ENCODE measurements at regions not wholly inside any gene's neighbourhood (a gene's known extent, or its start where the extent isn't known, plus 50 kb on each side); places are given as distances from the start of the nearest gene placed in this dataset.

DNA sequence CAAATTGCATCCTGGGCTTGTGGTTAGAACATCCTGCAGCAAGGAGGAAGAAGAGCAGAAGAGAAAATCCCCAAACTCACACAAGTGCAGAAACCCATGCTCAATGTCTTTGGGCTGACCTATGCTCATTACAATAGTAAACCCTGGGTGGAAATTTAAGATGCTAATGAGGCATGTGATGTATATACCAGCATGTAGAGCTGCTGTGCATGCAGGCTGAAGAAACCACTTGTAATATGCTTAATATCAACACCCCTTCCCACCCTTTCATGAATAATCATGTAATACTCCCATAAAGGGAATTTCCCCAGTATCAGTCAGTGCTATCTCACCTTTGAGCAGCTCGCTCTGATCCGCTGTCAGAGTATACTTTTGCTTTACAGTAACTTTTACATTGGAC lies 90.0 kb upstream of the GRIK2 start:
- DNase-seq = no peak

DNA sequence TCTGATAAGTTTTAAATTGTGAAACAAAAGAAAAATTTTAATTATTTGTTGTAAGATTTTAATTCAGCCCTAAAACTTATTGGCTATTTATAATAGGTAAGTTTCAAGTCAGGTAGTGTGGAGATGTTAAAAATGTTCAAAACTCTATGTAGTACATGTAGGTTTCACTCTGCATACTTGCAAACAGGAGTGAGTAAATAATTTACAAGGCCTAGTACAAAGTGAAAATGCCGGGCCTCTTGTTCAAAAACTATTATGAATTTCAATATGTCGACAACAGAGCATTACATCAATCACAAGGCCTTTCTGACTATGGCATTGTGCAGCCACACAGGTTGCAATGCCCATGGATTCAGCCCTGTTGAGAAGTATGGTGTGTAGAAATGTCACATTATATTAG lies 80.9 kb upstream of the GRIK2 start:
- DNase-seq = no peak

DNA sequence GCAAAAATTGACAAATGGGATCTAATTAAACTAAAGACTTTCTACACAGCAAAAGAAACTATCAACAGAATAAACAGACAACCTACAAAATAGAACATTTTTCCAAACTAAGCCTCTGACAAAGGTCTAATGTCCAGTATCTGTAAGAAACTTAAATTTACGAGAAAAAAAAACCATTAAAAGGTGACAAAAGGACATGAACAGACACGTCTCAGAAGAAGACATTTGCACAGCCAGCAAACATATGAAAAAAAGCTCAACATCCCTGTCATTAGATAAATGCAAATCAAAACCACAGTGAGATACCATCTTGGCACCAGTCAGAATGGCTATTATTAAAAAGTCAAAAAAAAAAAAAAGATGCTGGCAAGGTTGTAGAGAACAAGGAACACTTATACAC lies 70.6 kb upstream of the GRIK2 start:
- no peak for DNase-seq

DNA sequence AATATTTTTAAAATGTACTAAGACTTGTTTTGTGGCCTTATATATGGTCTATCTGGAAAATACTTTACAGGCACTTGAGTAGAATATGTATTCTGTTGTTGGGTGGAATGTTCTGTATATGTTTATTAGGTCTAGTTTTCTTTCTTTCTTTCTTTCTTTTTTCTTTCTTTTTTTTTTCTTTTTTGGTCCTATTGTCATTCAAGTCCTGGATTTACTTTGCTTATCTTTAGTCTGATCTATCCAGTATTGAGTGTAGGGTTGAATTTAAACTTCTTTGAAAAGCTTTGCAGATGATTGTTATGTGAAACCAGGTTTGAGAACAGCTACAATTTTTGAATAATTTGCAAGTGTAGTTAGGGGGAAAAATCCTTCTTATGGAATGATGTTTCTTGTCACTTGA lies 67.1 kb upstream of the GRIK2 start:
- no peak for DNase-seq

DNA sequence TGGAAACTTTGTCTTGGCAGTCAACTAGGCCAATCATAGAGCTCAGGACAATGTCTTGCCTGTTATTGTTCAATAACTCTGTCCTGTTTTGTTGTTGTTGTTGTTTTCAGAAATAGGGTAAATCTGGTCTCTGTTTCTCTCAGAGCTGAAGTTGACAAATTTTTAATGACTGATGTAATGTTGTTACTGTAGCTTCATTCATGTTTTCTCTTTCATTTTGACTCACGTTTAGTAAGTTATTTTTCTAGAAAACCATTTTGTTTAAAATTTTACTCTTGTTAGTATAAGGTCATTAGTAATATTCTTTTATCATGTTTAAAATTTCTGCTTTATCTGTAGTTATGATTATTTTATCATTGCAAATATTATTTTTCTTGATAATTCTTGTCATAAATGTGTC lies 51.6 kb upstream of the GRIK2 start:
- no peak for DNase-seq

Measured in T-helper 2 cell (primary cell).